ENCODE measurements at regions not wholly inside any gene's neighbourhood (a gene's known extent, or its start where the extent isn't known, plus 50 kb on each side); places are given as distances from the start of the nearest gene placed in this dataset.
"Not testable (repeated sequence)": the region's sequence is repeated elsewhere in the genome, so short reads cannot be mapped to it uniquely, and the experiment has no call there.

GRCh38 chr5:158446761-158447160 is 587.8 kb upstream of the CLINT1 start:
- DNase-seq (ENCODE audit: low read depth) = not testable (repeated sequence)

- DNase-seq (ENCODE audit: low read depth) = not testable (repeated sequence)
These were observed 580.3 kb upstream of the CLINT1 start for GRCh38 chr5:158439204-158439603.

- DNase-seq (ENCODE audit: low read depth) = no peak
These were observed 577.5 kb upstream of the CLINT1 start for GRCh38 chr5:158436271-158437065.

GRCh38 chr5:158435161-158435616 is 576.2 kb upstream of the CLINT1 start:
- no peak for DNase-seq (ENCODE audit: low read depth)

GRCh38 chr5:158434749-158435148 is 575.8 kb upstream of the CLINT1 start:
- DNase-seq (ENCODE audit: low read depth) = no peak

- DNase-seq (ENCODE audit: low read depth) = no peak
These were observed 574.7 kb upstream of the CLINT1 start for GRCh38 chr5:158433634-158434033.

GRCh38 chr5:158431369-158432029 is 572.6 kb upstream of the CLINT1 start:
- DNase-seq (ENCODE audit: low read depth) = no peak

GRCh38 chr5:158430798-158431167 is 571.8 kb upstream of the CLINT1 start:
- DNase-seq (ENCODE audit: low read depth) = no peak

- no peak for DNase-seq (ENCODE audit: low read depth)
These were observed 571.3 kb upstream of the CLINT1 start for GRCh38 chr5:158430166-158430797.

- no peak for DNase-seq (ENCODE audit: low read depth)
These were observed 570.6 kb upstream of the CLINT1 start for GRCh38 chr5:158429564-158429963.

- DNase-seq (ENCODE audit: low read depth) = no peak
These were observed 564.8 kb upstream of the CLINT1 start for GRCh38 chr5:158423623-158424200.

GRCh38 chr5:158422653-158423515 is 563.9 kb upstream of the CLINT1 start:
- no peak for DNase-seq (ENCODE audit: low read depth)

- DNase-seq (ENCODE audit: low read depth) = no peak
These were observed 562.4 kb upstream of the CLINT1 start for GRCh38 chr5:158421319-158421718.

- no peak for DNase-seq (ENCODE audit: low read depth)
These were observed 560.2 kb upstream of the CLINT1 start for GRCh38 chr5:158419186-158419585.

GRCh38 chr5:158414780-158415179 is 555.8 kb upstream of the CLINT1 start:
- DNase-seq (ENCODE audit: low read depth) = no peak

- DNase-seq (ENCODE audit: low read depth) = no peak
These were observed 555.4 kb upstream of the CLINT1 start for GRCh38 chr5:158414333-158414762.

GRCh38 chr5:158413122-158413680 is 554.3 kb upstream of the CLINT1 start:
- no peak for DNase-seq (ENCODE audit: low read depth)

- no peak for DNase-seq (ENCODE audit: low read depth)
These were observed 552.0 kb upstream of the CLINT1 start for GRCh38 chr5:158410976-158411375.

GRCh38 chr5:158409507-158409906 is 550.6 kb upstream of the CLINT1 start:
- DNase-seq (ENCODE audit: low read depth) = no peak

GRCh38 chr5:158407824-158408195 is 548.9 kb upstream of the CLINT1 start:
- no peak for DNase-seq (ENCODE audit: low read depth)

Measured in activated T-cell treated with anti-CD3 and anti-CD28 coated beads for 1 hour (primary cell).